ENCODE measurements at regions not wholly inside any gene's neighbourhood (a gene's known extent, or its start where the extent isn't known, plus 50 kb on each side); places are given as distances from the start of the nearest gene placed in this dataset.

DNA sequence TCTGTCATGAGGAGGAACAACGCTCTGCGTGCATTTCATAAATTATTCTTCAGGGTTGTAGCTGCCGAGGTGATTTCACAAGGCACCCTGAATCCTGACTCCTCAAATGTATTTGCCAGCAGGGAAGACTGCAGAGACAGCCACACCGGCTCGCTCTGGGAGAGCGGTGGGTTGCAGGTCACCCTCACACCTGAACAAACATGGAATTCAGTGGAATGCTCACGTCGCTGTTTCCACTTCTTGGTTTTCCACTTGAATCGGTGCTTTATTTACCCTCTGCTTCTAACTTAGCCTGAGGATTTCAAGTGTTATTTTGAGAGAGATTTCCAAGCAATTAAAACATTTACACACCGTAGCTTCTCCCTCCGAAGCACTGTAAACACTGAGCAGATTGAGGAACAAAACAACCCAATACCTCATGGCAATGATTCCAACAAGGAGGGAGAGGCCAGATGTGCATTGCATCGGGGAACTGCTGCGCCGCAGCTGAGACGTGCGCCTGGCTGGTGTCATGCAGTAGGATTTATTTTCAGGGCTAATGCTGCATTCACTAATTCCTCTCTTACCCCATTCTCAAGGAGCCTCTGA is 59.5 kb upstream of the GGTLC1 start:
- WGBS, 3 donors: 60 to 62% (median 60%) methylated on average over 16 of the region's 16 CpGs
- intact Hi-C loops (cut with DNase I): no loop called here

DNA sequence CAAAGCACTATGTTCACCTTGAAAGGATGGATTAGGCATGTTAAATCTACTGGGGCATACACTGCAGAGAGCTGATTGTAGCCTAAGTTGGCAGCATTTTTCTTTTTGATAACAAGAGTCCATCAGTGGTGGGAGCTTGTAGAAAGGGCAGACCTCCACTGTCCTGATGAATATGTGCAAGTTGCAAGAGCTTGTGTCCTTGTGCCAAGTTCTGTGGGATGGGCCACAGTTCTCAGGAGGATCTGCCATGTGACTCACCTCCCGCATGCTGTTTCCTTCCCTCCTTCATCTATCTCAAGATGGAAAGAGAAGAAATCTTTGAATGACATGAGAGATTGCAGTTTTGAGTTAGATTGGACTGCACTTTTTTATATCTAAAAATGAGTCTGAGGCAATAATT is 58.3 kb upstream of the GGTLC1 start:
- ATAC-seq (no peak), DNase-seq (no peak)
- TF ChIP-seq, protein P1, sequence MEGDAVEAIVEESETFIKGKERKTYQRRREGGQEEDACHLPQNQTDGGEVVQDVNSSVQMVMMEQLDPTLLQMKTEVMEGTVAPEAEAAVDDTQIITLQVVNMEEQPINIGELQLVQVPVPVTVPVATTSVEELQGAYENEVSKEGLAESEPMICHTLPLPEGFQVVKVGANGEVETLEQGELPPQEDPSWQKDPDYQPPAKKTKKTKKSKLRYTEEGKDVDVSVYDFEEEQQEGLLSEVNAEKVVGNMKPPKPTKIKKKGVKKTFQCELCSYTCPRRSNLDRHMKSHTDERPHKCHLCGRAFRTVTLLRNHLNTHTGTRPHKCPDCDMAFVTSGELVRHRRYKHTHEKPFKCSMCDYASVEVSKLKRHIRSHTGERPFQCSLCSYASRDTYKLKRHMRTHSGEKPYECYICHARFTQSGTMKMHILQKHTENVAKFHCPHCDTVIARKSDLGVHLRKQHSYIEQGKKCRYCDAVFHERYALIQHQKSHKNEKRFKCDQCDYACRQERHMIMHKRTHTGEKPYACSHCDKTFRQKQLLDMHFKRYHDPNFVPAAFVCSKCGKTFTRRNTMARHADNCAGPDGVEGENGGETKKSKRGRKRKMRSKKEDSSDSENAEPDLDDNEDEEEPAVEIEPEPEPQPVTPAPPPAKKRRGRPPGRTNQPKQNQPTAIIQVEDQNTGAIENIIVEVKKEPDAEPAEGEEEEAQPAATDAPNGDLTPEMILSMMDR (IDR thresholded peaks at IDR 0.05): no peak
- intact Hi-C loops (cut with DNase I): no loop called here
- Histone ChIP-seq H3K4me3 (no peak overlapping the region), H3K27ac (no peak overlapping the region), H3K9me3 (no peaks in the 10 kb centered on the region), H3K27me3 (ENCODE audit: insufficient read depth in 3 of 3, low read length in 2 of 3) (peaks cover 0 to 7% (median 2%) of the 10 kb centered on the region in 3 donors), H3K4me1 (no peaks in the 10 kb centered on the region), H3K36me3 (ENCODE audit: insufficient read depth in 1 of 2, low read depth in 1 of 2) (no peaks in the 10 kb centered on the region)
- 56 to 79% (median 65%) methylated on average over 1 of the region's 1 CpG for WGBS, 3 donors

More for the DNA sequence above, 59.5 kb upstream of the GGTLC1 start:
- H3K4me3 ChIP-seq: no peak overlapping the region
- no peaks in the 10 kb centered on the region for H3K36me3 ChIP-seq (ENCODE audit: insufficient read depth in 1 of 2, low read depth in 1 of 2)
- no peak for DNase-seq
- no peak for ATAC-seq
- peaks cover 0 to 7% (median 2%) of the 10 kb centered on the region in 3 donors for H3K27me3 ChIP-seq (ENCODE audit: insufficient read depth in 3 of 3, low read length in 2 of 3)
- H3K4me1 ChIP-seq: no peaks in the 10 kb centered on the region
- H3K27ac ChIP-seq: no peak overlapping the region
- no peaks in the 10 kb centered on the region for H3K9me3 ChIP-seq
- TF ChIP-seq, protein P1 (IDR thresholded peaks at IDR 0.05): no peak

DNA sequence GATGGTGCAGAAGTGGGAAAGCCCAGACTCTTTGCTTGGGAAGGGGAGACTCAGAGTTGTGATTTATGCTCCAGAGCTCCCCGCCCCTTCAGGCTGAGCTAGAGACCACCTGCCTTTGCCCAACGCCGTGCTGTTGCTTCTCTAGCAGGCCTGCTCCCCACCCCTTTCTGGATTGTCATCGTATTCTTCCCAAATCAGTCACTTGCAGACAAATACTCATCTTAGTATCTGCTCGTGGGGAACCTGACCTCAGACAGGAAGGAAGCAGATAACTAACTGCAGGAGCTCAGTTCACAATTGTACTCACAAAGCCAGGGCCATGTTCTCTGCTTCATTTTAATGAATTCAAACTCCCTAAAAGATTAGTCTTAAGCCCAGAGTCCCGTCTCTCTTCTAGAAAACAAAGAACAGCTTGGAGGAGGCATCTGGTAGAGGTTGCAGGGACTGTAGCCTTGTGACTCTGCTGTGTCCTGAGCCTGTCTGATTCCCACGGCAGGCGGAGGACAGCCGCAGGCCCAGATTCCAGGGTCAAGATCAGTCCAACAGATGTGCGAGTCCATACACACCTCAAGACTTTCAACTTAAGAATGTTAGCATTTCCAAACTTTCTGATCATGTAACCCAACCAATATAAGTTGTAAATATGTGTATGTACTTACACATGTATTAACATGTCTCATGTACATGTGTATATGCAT is 57.2 kb upstream of the GGTLC1 start:
- no peak for DNase-seq
- no peak for ATAC-seq
- Histone ChIP-seq H3K4me3 (no peak overlapping the region), H3K27ac (no peak overlapping the region), H3K9me3 (no peaks in the 10 kb centered on the region), H3K4me1 (no peaks in the 10 kb centered on the region), H3K36me3 (ENCODE audit: insufficient read depth in 1 of 2, low read depth in 1 of 2) (no peaks in the 10 kb centered on the region), H3K27me3 (ENCODE audit: insufficient read depth in 3 of 3, low read length in 2 of 3) (peaks cover 0 to 7% (median 0%) of the 10 kb centered on the region in 3 donors)
- TF ChIP-seq, protein P1 (IDR thresholded peaks at IDR 0.05): no peak
- intact Hi-C loops (cut with DNase I): no loop called here
- WGBS, 3 donors: 54 to 56% (median 54%) methylated on average over 10 of the region's 10 CpGs

DNA sequence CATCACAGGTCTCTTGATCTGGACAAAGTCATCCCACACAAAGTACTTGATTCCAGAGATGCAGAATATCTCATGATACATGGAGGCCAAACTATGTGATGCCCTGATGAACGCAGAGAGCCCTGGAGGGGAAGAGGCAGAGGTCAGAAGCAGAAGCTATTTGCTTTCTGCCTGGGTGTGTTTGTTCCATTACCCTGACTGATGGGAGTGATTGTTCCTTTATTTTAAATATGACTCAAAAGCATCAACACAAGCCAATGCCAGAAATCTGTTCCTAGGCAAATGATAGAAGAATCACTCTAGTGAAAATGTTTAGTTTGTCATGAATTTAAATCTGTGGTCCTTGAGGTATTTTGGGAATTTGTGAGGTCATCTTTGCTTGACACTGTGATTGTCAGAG is 54.7 kb upstream of the GGTLC1 start:
- intact Hi-C loops (cut with DNase I): no loop called here
- no peak for DNase-seq
- WGBS, 3 donors: 76 to 83% (median 78%) methylated on average over 1 of the region's 1 CpG
- no peak for ATAC-seq
- Histone ChIP-seq H3K27ac (no peak overlapping the region), H3K36me3 (ENCODE audit: insufficient read depth in 1 of 2, low read depth in 1 of 2) (no peaks in the 10 kb centered on the region), H3K27me3 (ENCODE audit: insufficient read depth in 3 of 3, low read length in 2 of 3) (peaks cover 0 to under 1% (median 0%) of the 10 kb centered on the region in 3 donors), H3K9me3 (no peaks in the 10 kb centered on the region), H3K4me3 (no peak overlapping the region), H3K4me1 (no peaks in the 10 kb centered on the region)
- TF ChIP-seq, protein P1 (IDR thresholded peaks at IDR 0.05): no peak
